ENCODE measurements at regions not wholly inside any gene's neighbourhood (a gene's known extent, or its start where the extent isn't known, plus 50 kb on each side); places are given as distances from the start of the nearest gene placed in this dataset.
"Not testable (repeated sequence)": the region's sequence is repeated elsewhere in the genome, so short reads cannot be mapped to it uniquely, and the experiment has no call there.

DNA sequence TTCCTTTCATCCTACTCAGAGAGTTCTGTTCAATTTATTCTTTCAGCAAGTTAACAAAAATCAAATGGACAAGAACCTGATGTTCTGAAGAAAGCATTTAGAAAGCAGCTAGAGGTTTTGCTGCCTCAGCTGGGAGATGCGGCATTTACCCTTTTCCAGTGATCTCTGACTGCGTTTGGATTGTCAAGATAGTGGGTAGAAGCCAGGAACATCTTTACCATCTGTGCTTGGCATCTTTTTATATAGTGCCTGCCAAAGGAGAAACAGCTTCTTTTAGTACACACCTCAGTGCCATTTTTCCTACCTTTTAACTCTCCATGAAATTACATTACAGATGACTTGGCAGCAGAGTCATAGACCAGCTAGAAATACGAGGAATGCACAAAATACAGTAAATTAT is 680.8 kb downstream of the SLITRK1 start:
- no peak for DNase-seq

DNA sequence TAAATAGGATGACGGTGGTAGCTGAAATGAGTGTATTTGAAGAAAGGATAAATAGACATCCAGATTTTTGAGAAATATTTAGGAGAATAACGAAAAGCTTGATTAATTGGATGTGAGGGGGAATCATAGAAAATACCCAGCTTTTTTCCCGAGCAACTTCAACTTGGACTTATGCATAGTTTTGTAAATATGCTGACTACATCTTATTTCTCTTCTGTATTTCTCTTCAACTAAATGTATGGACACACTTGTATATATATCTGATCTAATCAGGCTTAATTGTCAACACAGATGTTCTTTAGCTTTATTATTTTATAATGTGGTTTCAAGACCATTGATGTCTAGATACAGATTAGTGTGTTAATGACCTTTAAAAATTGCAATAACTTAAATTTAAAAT is 685.0 kb downstream of the SLITRK1 start:
- DNase-seq, result no peak

- no peak for DNase-seq
Measured at GRCh38 chr13:83190020-83190419, 692.3 kb downstream of the SLITRK1 start.

GRCh38 chr13:83184819-83185218 is 697.5 kb downstream of the SLITRK1 start:
- DNase-seq, result no peak

DNA sequence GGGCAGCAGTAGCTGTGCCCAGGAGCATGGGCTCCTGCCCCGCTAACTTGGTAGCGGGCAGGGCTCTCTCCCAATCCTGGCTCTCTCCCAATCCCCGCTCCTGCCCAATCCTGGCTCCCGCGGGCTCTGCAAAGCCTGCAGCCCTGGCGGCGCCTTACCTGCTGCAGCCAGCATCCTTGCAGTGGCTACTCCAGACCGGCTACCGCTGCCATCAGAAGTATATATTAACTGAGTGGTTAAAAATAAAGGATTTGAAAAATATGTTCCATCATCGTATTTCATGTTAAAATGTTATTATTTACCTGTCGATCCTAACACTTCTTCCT is 698.2 kb downstream of the SLITRK1 start:
- DNase-seq, result no peak

- DNase-seq, result no peak
Measured at GRCh38 chr13:83183439-83184149, 698.7 kb downstream of the SLITRK1 start.

- DNase-seq, result no peak
Measured at GRCh38 chr13:83182845-83183244, 699.4 kb downstream of the SLITRK1 start.

DNA sequence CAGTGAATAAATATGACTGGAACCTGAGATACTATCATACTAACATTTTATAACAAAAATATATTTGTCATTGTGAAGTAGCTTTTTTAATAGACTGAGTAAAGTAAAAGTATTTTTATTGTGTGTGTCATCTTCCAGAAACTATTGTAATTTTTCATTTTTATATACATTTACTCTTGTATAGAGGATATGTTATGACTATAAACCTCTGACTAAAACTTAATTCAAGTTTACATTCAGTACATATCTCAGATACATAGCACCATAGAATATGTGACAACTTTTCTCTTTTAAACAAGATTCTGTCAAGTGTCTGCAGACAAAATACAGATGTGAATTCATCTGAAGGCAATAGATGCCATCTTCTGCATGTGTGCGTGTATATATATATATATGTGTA is 704.3 kb downstream of the SLITRK1 start:
- DNase-seq, result no peak

DNA sequence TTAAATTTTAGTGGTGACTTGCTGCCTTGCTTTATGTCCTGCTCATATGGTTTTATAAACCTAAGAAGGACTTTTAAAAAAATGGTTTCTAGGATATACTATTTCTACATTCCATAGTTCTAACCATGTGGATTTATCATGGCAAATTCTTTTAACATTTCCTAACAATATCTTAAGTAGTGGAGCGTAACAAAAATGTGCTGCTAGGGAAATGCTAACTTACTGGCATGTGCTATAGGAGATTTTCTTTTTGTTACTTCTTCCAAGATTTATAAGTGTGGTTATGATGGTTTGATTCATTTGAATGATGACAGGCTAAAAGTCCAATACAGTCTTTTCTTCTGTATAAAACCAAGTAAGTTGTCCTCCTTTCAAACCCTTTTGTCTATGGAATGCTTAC is 713.7 kb downstream of the SLITRK1 start:
- no peak for DNase-seq

- no peak for DNase-seq
Measured at GRCh38 chr13:83167203-83167602, 715.1 kb downstream of the SLITRK1 start.

- no peak for DNase-seq
Measured at GRCh38 chr13:83166550-83166949, 715.7 kb downstream of the SLITRK1 start.

GRCh38 chr13:83162493-83162892 is 719.8 kb downstream of the SLITRK1 start:
- DNase-seq, result no peak

GRCh38 chr13:83153848-83154247 is 728.4 kb downstream of the SLITRK1 start:
- DNase-seq, result no peak

DNA sequence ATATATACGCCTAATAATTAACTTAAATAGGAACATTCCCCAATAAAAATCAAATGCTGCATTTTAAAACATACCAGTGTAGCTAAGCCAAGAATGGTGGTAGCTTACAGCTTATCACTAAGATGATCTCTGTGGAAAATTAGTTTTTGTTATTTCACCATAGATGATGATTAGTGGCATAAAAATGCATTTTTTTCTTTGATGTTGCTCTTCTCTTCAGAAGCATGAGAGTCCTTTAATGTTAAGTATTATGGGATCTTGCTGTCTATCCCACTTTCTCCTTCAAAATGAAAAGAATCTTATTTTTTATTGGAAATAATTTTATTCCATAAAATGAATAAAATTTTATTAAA is 731.0 kb downstream of the SLITRK1 start:
- no peak for DNase-seq

DNA sequence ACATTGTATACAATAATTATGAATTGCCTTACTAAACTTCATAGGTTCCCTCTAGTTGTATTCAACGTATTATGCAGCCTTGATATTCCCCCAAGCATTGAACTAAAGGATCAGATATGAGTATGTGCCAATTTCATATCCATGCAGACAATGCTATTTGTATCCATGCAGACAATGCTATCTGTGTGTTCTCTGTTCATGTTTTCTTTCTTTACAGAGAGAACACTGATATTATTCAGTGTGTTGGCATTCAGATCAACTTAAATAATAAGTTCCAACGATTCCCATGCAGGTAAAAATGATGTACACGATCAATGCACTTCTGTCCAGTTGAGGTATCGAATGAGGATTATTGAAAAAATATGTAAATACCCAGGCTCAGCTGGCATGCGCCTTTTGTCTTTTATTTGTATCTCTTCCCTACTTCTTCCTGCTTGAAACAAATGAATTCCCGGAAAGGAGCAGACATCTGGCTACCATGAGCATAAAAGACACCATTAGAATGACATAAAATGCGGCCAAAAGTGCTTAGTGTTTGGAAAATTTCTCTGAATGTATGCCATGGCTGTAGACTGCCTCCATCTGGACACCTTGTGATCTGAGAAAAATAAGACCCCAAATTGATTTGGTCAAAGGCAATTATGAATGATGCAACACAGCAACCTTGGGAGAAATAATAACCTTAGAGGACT is 731.5 kb downstream of the SLITRK1 start:
- no peak for DNase-seq

GRCh38 chr13:83136660-83137059 is 745.6 kb downstream of the SLITRK1 start:
- no peak for DNase-seq

DNA sequence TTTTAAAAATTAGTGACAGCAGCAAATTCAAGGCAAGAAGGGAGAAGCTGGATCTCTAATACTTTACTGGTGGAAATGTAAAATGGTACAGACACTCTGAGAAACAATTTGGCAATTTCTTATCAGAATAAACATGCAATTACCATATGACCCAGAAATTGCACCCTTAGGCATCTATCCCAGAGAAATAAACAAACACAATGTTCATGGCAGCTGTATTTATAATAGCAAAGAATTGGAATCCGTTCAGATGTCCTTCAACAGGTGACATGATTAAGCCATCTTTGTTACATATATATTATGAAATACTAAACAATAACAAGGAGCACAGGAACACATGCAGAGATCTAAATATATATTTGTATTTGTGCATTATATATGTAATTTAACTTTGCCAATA is 756.5 kb downstream of the SLITRK1 start:
- DNase-seq, result no peak

DNA sequence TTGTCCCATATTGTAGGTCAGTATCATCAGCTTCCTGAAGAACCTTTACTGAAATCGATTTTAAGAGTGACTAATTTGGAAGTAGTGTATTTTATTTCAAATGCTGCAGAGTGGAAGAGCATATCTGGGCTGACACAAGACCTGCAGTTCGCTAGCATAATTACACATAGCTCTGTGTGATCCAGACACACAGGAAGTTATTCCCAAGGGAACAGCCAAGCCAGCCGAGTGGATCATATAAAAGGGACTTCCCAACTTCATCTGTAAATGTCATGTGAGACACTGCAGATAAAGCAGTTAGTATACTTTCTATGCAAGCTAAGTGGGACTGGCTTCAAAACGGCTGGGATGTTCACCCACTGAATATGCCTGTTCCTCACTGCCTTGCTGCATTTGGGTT is 760.4 kb downstream of the SLITRK1 start:
- no peak for DNase-seq

DNA sequence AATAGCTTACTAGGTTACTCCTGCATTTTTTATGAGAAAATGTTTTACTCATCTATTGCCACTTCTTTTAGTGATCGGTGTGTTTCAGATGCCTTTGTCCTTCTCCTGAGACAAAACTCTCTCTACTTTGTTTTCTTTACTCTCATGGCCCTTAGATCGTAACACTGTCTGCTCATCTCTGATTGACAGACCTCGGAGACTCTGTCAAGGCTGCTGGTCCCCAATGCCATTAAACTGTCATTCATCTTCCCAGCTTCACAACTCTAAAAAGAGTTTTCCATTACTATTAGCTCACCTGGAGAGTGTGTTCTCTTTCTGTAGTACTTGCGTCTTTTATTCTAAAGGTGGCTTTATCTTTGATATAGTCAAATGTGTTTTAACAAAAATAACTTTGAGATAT is 765.2 kb downstream of the SLITRK1 start:
- DNase-seq, result no peak

GRCh38 chr13:83101574-83102247 is 780.6 kb downstream of the SLITRK1 start:
- DNase-seq, result not testable (repeated sequence)

GRCh38 chr13:83100237-83100636 is 782.0 kb downstream of the SLITRK1 start:
- no peak for DNase-seq

GRCh38 chr13:83088858-83089257 is 793.4 kb downstream of the SLITRK1 start:
- no peak for DNase-seq

- no peak for DNase-seq
Measured at GRCh38 chr13:83086948-83087347, 795.3 kb downstream of the SLITRK1 start.

DNA sequence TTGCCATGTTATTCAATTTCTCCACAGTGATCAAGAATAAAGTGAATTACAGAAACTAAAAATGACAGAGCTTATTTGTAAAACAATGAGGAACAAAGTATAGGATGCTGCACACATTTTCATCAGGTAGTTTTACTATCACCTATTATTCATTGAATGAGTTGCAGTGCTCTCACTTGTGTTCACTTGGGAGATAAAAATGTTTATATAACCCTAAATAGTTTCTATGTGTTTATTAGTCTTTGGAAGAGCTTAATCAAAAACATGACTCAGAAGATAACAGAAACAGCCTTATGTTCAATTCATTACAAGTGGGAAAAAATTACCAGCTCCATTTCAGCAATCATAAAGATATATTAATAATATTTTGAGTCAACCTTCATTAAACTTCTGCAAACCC is 796.2 kb downstream of the SLITRK1 start:
- no peak for DNase-seq

All from DMS79 treated with DMSO at 0.1 percent for 48 hours (cell line).